GM21390 (cell line): ENCODE measurements at regions not wholly inside any gene's neighbourhood (a gene's known extent, or its start where the extent isn't known, plus 50 kb on each side); places are given as distances from the start of the nearest gene placed in this dataset.

Source experiments
- ATAC-seq: cut with Tn5 transposase; IDR thresholded peaks from one replicate; pipeline ENCODE4 v1.9.1; 2021; ENCODE audit not compliant: unreplicated experiment

DNA sequence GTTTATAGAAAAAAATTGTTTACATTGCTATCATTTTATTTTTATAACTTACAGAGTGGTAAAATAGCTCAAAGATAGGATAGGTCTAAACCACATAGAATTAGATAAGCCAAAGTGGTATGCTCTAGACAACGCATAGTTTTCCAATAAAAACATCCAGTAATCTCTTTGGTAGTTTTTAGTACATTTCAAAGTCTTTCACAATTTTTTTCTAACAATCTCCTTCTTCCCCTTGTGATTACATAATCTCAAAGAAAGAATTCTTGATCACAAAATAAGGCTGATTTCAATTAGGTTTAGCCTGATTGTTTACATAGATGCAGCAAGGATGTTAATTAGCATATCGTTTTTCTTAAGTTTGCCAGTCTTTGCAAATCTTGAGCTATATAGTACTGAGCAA, 460.0 kb downstream of the FUT8 start:
- no peak for ATAC-seq

GRCh38 chr14:65877166-65877565, 464.6 kb downstream of the FUT8 start:
- ATAC-seq = no peak

DNA sequence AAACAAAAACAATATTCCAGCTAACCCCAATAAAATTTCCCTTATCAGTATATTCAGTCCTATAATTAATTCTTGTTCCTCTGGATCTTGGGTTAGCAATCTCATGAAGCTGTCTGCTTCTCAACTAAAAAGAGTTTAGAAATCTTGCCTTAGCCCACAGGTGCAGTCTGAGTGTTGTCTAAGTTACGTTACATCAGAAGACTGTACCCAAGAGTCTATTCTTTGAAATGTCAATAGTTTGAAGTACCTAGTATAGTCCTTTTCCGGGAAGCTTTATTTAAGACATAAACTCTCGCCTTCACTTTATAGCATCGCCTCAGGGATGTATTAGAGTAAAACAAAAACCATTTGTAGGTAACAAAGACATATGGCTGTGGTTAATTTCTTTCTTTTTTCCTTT, 465.1 kb downstream of the FUT8 start:
- no peak for ATAC-seq

- ATAC-seq = no peak
Observed at GRCh38 chr14:65878586-65878985, 466.1 kb downstream of the FUT8 start.

GRCh38 chr14:65879248-65880009, 466.9 kb downstream of the FUT8 start:
- ATAC-seq = no peak

- no peak for ATAC-seq
Observed at GRCh38 chr14:65880507-65880906, 468.0 kb downstream of the FUT8 start.

GRCh38 chr14:65881642-65882041, 469.1 kb downstream of the FUT8 start:
- no peak for ATAC-seq

GRCh38 chr14:65888677-65889076, 476.1 kb downstream of the FUT8 start:
- ATAC-seq = no peak

GRCh38 chr14:65892315-65892714, 479.8 kb downstream of the FUT8 start:
- no peak for ATAC-seq

GRCh38 chr14:65900164-65900563, 487.6 kb downstream of the FUT8 start:
- no peak for ATAC-seq

DNA sequence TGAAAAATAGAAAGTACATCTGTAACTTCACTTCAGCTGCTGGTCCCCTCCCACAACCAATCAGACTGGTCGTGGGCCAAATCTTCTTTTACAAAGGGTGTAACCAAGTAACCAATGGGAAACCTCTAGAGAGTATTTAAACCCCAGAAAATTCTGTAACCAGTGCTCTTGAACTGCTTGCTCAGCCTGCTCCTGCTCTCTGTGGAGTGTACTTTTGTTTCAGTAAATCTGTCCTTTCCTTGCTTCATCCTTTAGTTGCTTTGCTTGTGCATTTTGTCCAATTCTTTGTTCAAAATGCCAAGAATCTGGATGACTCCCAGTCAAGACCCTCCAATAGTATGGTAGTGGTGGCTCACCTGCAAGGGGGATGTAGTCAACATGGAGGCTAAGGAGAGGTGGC, 489.1 kb downstream of the FUT8 start:
- no peak for ATAC-seq

- no peak for ATAC-seq
Observed at GRCh38 chr14:65904988-65905387, 492.5 kb downstream of the FUT8 start.

GRCh38 chr14:65906344-65906743, 493.8 kb downstream of the FUT8 start:
- no peak for ATAC-seq

DNA sequence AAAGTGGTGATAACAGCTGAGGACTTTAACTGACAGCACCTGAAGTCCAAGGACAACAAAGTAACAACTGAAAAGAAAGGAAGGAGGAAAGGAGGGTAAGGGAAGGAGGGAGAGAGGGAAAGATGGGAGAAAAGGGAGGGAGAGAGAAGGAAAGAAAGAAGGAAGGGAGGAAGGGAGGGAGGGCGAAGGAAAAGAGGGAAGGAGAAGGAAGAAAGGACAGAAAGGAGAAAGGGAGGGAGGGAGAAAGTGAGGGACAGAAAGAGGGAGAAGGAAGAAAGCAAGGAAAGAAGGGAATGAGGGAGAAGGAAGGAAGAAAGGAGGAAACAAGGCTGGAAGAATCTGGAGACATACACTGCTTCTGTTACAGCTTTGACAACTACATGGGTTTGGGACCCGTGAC, 494.4 kb downstream of the FUT8 start:
- no peak for ATAC-seq

DNA sequence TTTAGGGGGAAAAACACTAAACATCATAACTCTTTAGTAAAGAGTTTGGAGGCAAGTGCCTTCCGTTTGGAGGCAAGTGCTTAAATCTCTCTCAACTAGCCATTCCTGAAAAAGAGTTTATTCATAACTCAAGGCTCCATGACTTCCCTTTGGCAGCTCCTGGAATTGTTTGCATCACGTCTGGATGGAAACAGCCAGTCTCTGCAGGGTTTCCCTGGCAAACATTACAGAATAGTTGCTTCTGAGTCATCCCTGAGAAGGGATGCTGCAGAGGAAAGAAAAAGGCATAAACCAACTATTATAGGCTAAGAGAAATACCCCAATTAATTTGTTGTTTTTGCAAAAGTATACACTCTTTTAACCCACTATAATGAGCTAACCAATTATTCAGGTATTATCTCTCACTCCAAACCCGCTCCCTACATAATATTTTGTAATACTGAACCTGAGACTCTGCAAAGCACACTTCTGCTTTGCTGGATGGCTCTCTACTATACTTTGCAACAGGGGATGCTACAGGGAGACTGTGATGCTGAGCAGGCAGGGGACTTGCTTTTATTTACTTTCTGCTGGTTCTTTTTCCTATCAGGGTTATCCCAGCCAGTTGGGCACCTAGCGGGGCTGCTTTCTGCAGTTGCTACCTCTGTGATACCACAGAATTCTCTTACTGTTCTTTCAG, 497.7 kb downstream of the FUT8 start:
- ATAC-seq = no peak

- ATAC-seq = no peak
Observed at GRCh38 chr14:65915125-65915524, 502.6 kb downstream of the FUT8 start.

- no peak for ATAC-seq
Observed at GRCh38 chr14:65916055-65916454, 503.5 kb downstream of the FUT8 start.

DNA sequence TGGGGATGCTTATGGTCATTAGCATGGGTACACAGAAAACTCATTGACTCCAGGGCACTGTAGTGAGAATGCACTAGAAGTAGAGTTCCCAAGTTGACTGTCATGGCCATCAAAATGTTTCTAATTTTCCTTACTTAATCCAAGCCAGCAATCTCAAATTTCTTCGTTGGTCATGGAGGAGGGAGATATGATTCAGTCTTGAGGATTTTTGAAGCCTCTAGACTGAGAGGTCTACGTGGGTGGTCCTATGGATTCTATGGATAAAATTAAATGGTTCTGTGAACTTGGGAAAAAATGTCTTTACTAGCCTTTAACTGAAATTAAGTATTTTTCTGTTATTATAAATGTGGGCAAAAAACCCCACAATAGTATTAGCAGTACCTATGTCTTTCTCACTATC, 508.5 kb downstream of the FUT8 start:
- ATAC-seq = no peak

GRCh38 chr14:65922142-65922541, 509.6 kb downstream of the FUT8 start:
- no peak for ATAC-seq

DNA sequence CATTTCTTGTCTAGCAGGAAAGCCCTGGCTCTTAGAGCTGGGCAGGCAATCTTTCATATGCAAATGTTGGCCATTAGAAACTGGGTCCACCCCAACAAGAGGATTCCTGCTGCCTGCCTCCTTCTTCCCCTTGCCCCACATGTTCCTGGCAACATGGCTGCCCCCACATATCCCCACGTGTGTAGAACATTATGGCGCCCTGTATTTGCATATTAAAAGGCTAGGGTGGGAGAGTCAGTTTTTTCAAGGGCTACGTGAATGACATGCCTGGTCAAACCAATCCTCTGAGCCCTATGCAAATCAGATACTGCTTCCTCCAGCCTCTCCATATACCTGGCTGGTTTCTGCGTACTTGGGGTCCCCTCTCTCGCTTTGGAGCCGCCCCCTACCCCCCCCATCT, 514.0 kb downstream of the FUT8 start:
- ATAC-seq = no peak

- ATAC-seq = no peak
Observed at GRCh38 chr14:65926935-65927700, 514.6 kb downstream of the FUT8 start.

- ATAC-seq = no peak
Observed at GRCh38 chr14:65927931-65928356, 515.4 kb downstream of the FUT8 start.
